ENCODE measurements at regions not wholly inside any gene's neighbourhood (a gene's known extent, or its start where the extent isn't known, plus 50 kb on each side); places are given as distances from the start of the nearest gene placed in this dataset.

GRCh38 chr11:116118138-116118470 is 613.9 kb upstream of the CADM1 start:
- TF ChIP-seq CTCF (IDR thresholded peaks at IDR 0.05) (no peak), POLR2A (IDR thresholded peaks at IDR 0.05) (no peak)

Measured in esophagus squamous epithelium (tissue), 4 donors.